Skeletal muscle satellite cell (primary cell): ENCODE measurements at regions not wholly inside any gene's neighbourhood (a gene's known extent, or its start where the extent isn't known, plus 50 kb on each side); places are given as distances from the start of the nearest gene placed in this dataset.
A peak's percentile ranks its signal among the peaks of the same experiment; 100 is the strongest.

Experiments used
- H3K27me3 ChIP-seq: 2 replicates; pipeline ENCODE4 v1.7.0; 2013; ENCODE audit warnings: low read length; ENCODE audit not compliant: control insufficient read depth, insufficient read depth
- H3K36me3 ChIP-seq: 2 replicates; pipeline ENCODE4 v1.7.0; 2013; ENCODE audit warnings: mild to moderate bottlenecking, control low read depth, low read length; ENCODE audit not compliant: insufficient read depth
- H3K4me1 ChIP-seq: 2 replicates; pipeline ENCODE4 v1.7.0; 2013; ENCODE audit warnings: low read length; ENCODE audit not compliant: control insufficient read depth, insufficient read depth
- H3K4me2 ChIP-seq: 2 replicates; pipeline ENCODE4 v1.7.0; 2013; ENCODE audit warnings: mild to moderate bottlenecking, low read length
- H3K4me3 ChIP-seq: 2 replicates; pipeline ENCODE4 v1.7.0; 2013; ENCODE audit warnings: low read length
- H3K9ac ChIP-seq: 2 replicates; pipeline ENCODE4 v1.7.0; 2013; ENCODE audit warnings: mild to moderate bottlenecking, low read depth, low read length, moderate library complexity
- H3K9me3 ChIP-seq: replicated peaks from 2 replicates; pipeline ENCODE4 v1.7.0; 2013; ENCODE audit warnings: mild to moderate bottlenecking, control low read depth, low read length

DNA sequence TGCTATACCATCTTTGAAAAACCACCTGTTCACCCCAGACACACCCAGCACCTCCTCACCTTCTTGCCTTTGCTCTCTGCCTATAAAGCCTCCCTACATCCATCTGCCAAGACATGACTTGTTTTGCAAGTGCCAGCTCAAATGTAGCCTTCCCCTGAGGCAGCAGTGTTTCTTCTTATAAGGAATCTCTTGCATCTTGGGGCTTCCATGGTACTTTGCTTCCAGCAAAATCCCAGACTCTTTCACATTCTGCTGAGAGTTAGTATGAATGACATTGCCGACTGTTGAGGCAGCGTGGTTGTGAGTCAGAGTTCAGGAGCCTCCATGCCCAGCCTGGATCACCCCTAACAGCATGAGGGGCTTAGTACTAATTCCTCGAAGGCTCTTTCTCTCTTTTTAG, 217.4 kb upstream of the RUNX1 start:
- Histone ChIP-seq H3K4me3 (no peak overlapping the region), H3K4me2 (no peak overlapping the region), H3K4me1 (peaks cover 19% of the 10 kb centered on the region), H3K9ac (no peak overlapping the region), H3K9me3 (no peaks in the 10 kb centered on the region), H3K36me3 (no peaks in the 10 kb centered on the region), H3K27me3 (no peaks in the 10 kb centered on the region)

GRCh38 chr21:35265170-35265877, 216.2 kb upstream of the RUNX1 start:
- Histone ChIP-seq H3K4me3 (no peak overlapping the region), H3K27me3 (no peaks in the 10 kb centered on the region), H3K36me3 (no peaks in the 10 kb centered on the region), H3K9ac (no peak overlapping the region), H3K4me2 (peak overlapping the region; percentile 52), H3K4me1 (peaks cover 19% of the 10 kb centered on the region), H3K9me3 (no peaks in the 10 kb centered on the region)

GRCh38 chr21:35259457-35259856, 210.4 kb upstream of the RUNX1 start:
- Histone ChIP-seq H3K9me3 (no peaks in the 10 kb centered on the region), H3K36me3 (no peaks in the 10 kb centered on the region), H3K9ac (no peak overlapping the region), H3K4me1 (peaks cover 37% of the 10 kb centered on the region), H3K27me3 (no peaks in the 10 kb centered on the region), H3K4me3 (no peak overlapping the region), H3K4me2 (no peak overlapping the region)

DNA sequence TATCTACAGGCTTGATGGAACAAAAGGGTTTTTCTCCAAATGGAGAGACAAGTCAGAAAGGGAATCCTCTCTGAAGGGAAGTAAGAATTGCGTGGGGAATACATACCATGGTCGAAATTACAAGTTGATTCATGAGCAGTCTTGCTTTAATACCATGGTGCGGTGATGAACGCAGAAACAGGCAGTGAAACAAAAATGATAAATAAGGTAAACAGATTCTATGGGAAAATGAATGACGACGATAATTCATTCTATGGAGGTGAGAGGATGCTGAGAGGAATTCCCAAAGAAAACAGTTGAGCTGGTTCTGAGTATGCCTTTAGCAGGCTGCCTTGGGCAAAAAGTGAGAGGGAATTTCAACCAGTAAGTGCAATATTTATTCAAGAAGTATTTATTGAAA, 209.4 kb upstream of the RUNX1 start:
- Histone ChIP-seq H3K9me3 (no peaks in the 10 kb centered on the region), H3K27me3 (no peaks in the 10 kb centered on the region), H3K4me3 (no peak overlapping the region), H3K9ac (no peak overlapping the region), H3K36me3 (no peaks in the 10 kb centered on the region), H3K4me1 (peaks cover 46% of the 10 kb centered on the region), H3K4me2 (no peak overlapping the region)

GRCh38 chr21:35257413-35257812, 208.3 kb upstream of the RUNX1 start:
- Histone ChIP-seq H3K36me3 (no peaks in the 10 kb centered on the region), H3K4me3 (no peak overlapping the region), H3K9ac (peak overlapping the region; percentile 77), H3K4me2 (peak overlapping the region; percentile 72), H3K27me3 (no peaks in the 10 kb centered on the region), H3K4me1 (peaks cover 56% of the 10 kb centered on the region), H3K9me3 (no peaks in the 10 kb centered on the region)

DNA sequence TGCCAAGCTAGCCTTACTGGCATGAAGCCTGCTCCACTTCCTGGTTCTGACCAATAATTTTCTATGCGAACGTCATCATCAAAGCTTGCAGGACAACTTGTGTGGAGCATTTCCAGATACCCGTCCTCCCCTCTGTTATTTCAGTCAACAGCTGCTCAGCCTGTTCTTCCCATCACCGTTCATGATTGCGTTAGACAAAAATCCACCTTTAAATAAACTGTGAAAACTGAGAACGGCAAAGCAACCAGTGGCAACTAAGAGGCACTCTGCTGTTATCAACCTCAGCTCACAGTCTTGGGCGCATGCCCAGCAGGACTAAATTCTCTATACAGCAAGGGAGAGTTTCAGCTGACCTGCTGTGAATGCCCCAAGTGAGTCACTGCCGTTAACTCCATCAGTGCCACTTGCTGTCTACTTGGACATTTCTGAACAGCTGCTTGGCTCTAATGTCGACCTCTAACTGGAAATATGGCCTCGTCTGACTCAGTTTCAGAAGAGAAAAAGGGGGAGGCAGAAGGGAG, 207.4 kb upstream of the RUNX1 start:
- Histone ChIP-seq H3K9ac (peak overlapping the region; percentile 77), H3K4me3 (peak overlapping the region; percentile 14), H3K9me3 (no peaks in the 10 kb centered on the region), H3K4me2 (peak overlapping the region; percentile 72), H3K27me3 (no peaks in the 10 kb centered on the region), H3K36me3 (no peaks in the 10 kb centered on the region), H3K4me1 (peaks cover 60% of the 10 kb centered on the region)

- H3K27me3 ChIP-seq = no peaks in the 10 kb centered on the region
- peaks cover 60% of the 10 kb centered on the region for H3K4me1 ChIP-seq
- peak overlapping the region; percentile 51 for H3K4me2 ChIP-seq
- no peaks in the 10 kb centered on the region for H3K9me3 ChIP-seq
- no peak overlapping the region for H3K4me3 ChIP-seq
- peak overlapping the region; percentile 65 for H3K9ac ChIP-seq
- H3K36me3 ChIP-seq = no peaks in the 10 kb centered on the region
Measured at GRCh38 chr21:35254765-35255138, 205.7 kb upstream of the RUNX1 start.

- Histone ChIP-seq H3K4me2 (peak overlapping the region; percentile 51), H3K4me1 (peaks cover 60% of the 10 kb centered on the region), H3K36me3 (no peaks in the 10 kb centered on the region), H3K27me3 (no peaks in the 10 kb centered on the region), H3K9ac (peak overlapping the region; percentile 65), H3K9me3 (no peaks in the 10 kb centered on the region), H3K4me3 (peak overlapping the region; percentile 4)
Measured at GRCh38 chr21:35254006-35254764, 205.1 kb upstream of the RUNX1 start.

DNA sequence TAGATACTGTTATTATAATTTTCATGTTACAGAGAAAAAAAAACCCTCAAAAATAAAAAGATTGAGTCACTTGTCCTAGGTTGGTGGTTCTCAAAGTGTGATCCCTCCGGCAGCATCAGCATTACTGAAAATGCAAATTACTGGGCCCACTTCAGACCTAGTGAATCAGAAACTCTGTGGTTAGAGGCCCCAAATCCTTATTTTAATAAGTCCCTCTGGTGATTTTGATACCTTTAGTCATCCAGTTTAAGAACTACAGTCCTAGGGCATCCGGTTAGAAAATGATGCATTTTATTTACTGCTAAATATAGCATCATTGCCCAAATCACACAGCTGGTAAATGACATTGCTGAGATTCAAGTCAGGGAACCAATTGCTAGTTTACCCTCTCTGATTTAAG, 203.7 kb upstream of the RUNX1 start:
- Histone ChIP-seq H3K27me3 (no peaks in the 10 kb centered on the region), H3K4me2 (peak overlapping the region; percentile 51), H3K9ac (peak overlapping the region; percentile 65), H3K4me1 (peaks cover 53% of the 10 kb centered on the region), H3K4me3 (no peak overlapping the region), H3K9me3 (no peaks in the 10 kb centered on the region), H3K36me3 (no peaks in the 10 kb centered on the region)

GRCh38 chr21:35249636-35250035, 200.5 kb upstream of the RUNX1 start:
- no peak overlapping the region for H3K4me3 ChIP-seq
- H3K36me3 ChIP-seq = no peaks in the 10 kb centered on the region
- H3K4me2 ChIP-seq = no peak overlapping the region
- H3K27me3 ChIP-seq = no peaks in the 10 kb centered on the region
- H3K9me3 ChIP-seq = no peaks in the 10 kb centered on the region
- H3K9ac ChIP-seq = no peak overlapping the region
- H3K4me1 ChIP-seq = peaks cover 24% of the 10 kb centered on the region

- H3K27me3 ChIP-seq = no peaks in the 10 kb centered on the region
- no peak overlapping the region for H3K4me3 ChIP-seq
- H3K9ac ChIP-seq = no peak overlapping the region
- H3K4me2 ChIP-seq = no peak overlapping the region
- H3K36me3 ChIP-seq = no peaks in the 10 kb centered on the region
- no peaks in the 10 kb centered on the region for H3K4me1 ChIP-seq
- no peaks in the 10 kb centered on the region for H3K9me3 ChIP-seq
Measured at GRCh38 chr21:35245879-35246278, 196.8 kb upstream of the RUNX1 start.
